HEK293 (cell line): ENCODE measurements at regions not wholly inside any gene's neighbourhood (a gene's known extent, or its start where the extent isn't known, plus 50 kb on each side); places are given as distances from the start of the nearest gene placed in this dataset.

Experiments used
- CTCF ChIA-PET: fragments of 350-600 bp; formaldehyde crosslinking; extraction: SDS; loops from one replicate; lab custom pipeline; 2021; ENCODE audit warnings: antibody characterized with exemption; lab: Yijun Ruan, JAX
- POLR2A ChIA-PET: fragments of 300-600 bp; formaldehyde crosslinking; extraction: SDS; loops from one replicate; lab custom pipeline; 2020; ENCODE audit warnings: antibody characterized with exemption, inconsistent platforms; lab: Yijun Ruan, JAX
- H3K27ac ChIP-seq: fragments of 200-500 bp; sonication (Bioruptor generic); 2 replicates; pipeline ENCODE4 v1.5.1; 2014; ENCODE audit warnings: low read depth, low read length, control low read depth, inconsistent platforms; ENCODE audit errors: extremely low read depth
- H3K36me3 ChIP-seq, 2 experiments: fragments of 200-500 bp in 1 of 2; sonication (Bioruptor generic) in 1 of 2; 1 replicate in 1 of 2; 2 replicates in 1 of 2; pipeline ENCODE4 v1.5.1; 2014 to 2017; ENCODE audit warnings: inconsistent platforms in 2 of 2, low read length in 2 of 2; ENCODE audit not compliant: control insufficient read depth in 2 of 2, insufficient read depth in 1 of 2
- H3K4me1 ChIP-seq: fragments of 200-500 bp; sonication (Bioruptor generic); 2 replicates; pipeline ENCODE4 v1.5.1; 2014; ENCODE audit warnings: mild to moderate bottlenecking, low read length, inconsistent platforms; ENCODE audit not compliant: control insufficient read depth, insufficient read depth
- H3K4me3 ChIP-seq: 2 replicates; pipeline ENCODE4 v1.5.1; 2011; ENCODE audit warnings: low read depth, mild to moderate bottlenecking, control low read depth, low read length, moderate library complexity
- H3K9me3 ChIP-seq: fragments of 200-500 bp; sonication (Bioruptor generic); 2 replicates; pipeline ENCODE4 v1.5.1; 2014; ENCODE audit warnings: low read depth, low read length, inconsistent platforms; ENCODE audit not compliant: control insufficient read depth, insufficient read depth
- BCL11B ChIP-seq: fragments of 450-650 bp; formaldehyde crosslinking; IDR thresholded peaks from 2 replicates; pipeline ENCODE4 v1.5.1; 2016; ENCODE audit warnings: low read depth, missing biosample characterization, missing genetic modification characterization
- BCL6B ChIP-seq: fragments of 450-650 bp; formaldehyde crosslinking; IDR thresholded peaks from 2 replicates; pipeline ENCODE4 v1.5.1; 2017; ENCODE audit warnings: missing biosample characterization, missing genetic modification characterization
- GLI2 ChIP-seq: fragments of 450-650 bp; formaldehyde crosslinking; IDR thresholded peaks from 2 replicates; pipeline ENCODE4; 2017; ENCODE audit warnings: missing biosample characterization, missing genetic modification characterization, low read depth, borderline replicate concordance
- GLIS2 ChIP-seq: fragments of 450-650 bp; formaldehyde crosslinking; IDR thresholded peaks from 2 replicates; pipeline ENCODE4 v1.5.1; 2016; ENCODE audit warnings: missing biosample characterization, missing genetic modification characterization
- IKZF3 ChIP-seq: fragments of 450-650 bp; IDR thresholded peaks from 2 replicates; pipeline ENCODE4 v1.5.0; 2018; ENCODE audit warnings: missing biosample characterization, mild to moderate bottlenecking, missing genetic modification characterization, moderate library complexity
- PRDM1 ChIP-seq: fragments of 450-650 bp; formaldehyde crosslinking; IDR thresholded peaks from 2 replicates; pipeline ENCODE4; 2016; ENCODE audit warnings: missing biosample characterization, missing genetic modification characterization
- PRDM6 ChIP-seq: fragments of 450-650 bp; formaldehyde crosslinking; IDR thresholded peaks from 2 replicates; pipeline ENCODE4 v1.5.1; 2017; ENCODE audit warnings: missing biosample characterization, missing genetic modification characterization
- RBAK ChIP-seq: fragments of 450-650 bp; formaldehyde crosslinking; IDR thresholded peaks from 2 replicates; pipeline ENCODE4 v1.5.1; 2016; ENCODE audit warnings: missing biosample characterization, missing genetic modification characterization
- SCRT2 ChIP-seq: fragments of 450-650 bp; formaldehyde crosslinking; IDR thresholded peaks from 2 replicates; pipeline ENCODE4 v1.5.1; 2016; ENCODE audit warnings: missing biosample characterization, missing genetic modification characterization
- YY1 ChIP-seq: fragments of 450-650 bp; formaldehyde crosslinking; IDR thresholded peaks from 2 replicates; pipeline ENCODE4 v1.5.1; 2018; ENCODE audit warnings: missing biosample characterization, missing genetic modification characterization
- ZNF138 ChIP-seq: fragments of 450-650 bp; formaldehyde crosslinking; IDR thresholded peaks from 2 replicates; pipeline ENCODE4 v1.5.1; 2016; ENCODE audit warnings: missing biosample characterization, missing genetic modification characterization, borderline replicate concordance
- ZNF16 ChIP-seq: fragments of 450-650 bp; formaldehyde crosslinking; IDR thresholded peaks from 2 replicates; pipeline ENCODE4 v1.5.1; 2016; ENCODE audit warnings: low read depth, missing biosample characterization, missing genetic modification characterization
- ZNF24 ChIP-seq: fragments of 450-650 bp; formaldehyde crosslinking; IDR thresholded peaks from 2 replicates; pipeline ENCODE4 v1.5.1; 2016; ENCODE audit warnings: missing biosample characterization, missing genetic modification characterization
- ZNF341 ChIP-seq: fragments of 450-650 bp; formaldehyde crosslinking; IDR thresholded peaks from 2 replicates; pipeline ENCODE4; 2016; ENCODE audit warnings: low read depth, missing biosample characterization, missing genetic modification characterization
- ZNF350 ChIP-seq: fragments of 450-650 bp; formaldehyde crosslinking; IDR thresholded peaks from 2 replicates; pipeline ENCODE4 v1.5.0; 2017; ENCODE audit warnings: missing biosample characterization, mild to moderate bottlenecking, missing genetic modification characterization
- ZNF529 ChIP-seq: fragments of 450-650 bp; formaldehyde crosslinking; IDR thresholded peaks from 2 replicates; pipeline ENCODE4 v1.5.1; 2017; ENCODE audit warnings: missing genetic modification characterization, missing biosample characterization; ENCODE audit not compliant: insufficient replicate concordance
- ZNF555 ChIP-seq: fragments of 450-650 bp; formaldehyde crosslinking; conservative IDR thresholded peaks from 2 replicates; pipeline ENCODE4 v1.5.1; 2017; ENCODE audit warnings: missing biosample characterization, mild to moderate bottlenecking, missing genetic modification characterization, inconsistent platforms
- ZNF600 ChIP-seq: fragments of 450-650 bp; formaldehyde crosslinking; IDR thresholded peaks from 2 replicates; pipeline ENCODE4 v1.5.1; 2016; ENCODE audit warnings: missing biosample characterization, missing genetic modification characterization
- ZNF626 ChIP-seq: fragments of 450-650 bp; sonication (Bioruptor Pico); formaldehyde crosslinking; IDR thresholded peaks from 2 replicates; pipeline ENCODE4 v1.5.1; 2018; ENCODE audit warnings: missing biosample characterization, missing genetic modification characterization, inconsistent platforms
- ZNF629 ChIP-seq: fragments of 450-650 bp; formaldehyde crosslinking; IDR thresholded peaks from 2 replicates; pipeline ENCODE4 v1.5.1; 2017; ENCODE audit warnings: missing biosample characterization, missing genetic modification characterization
- ZNF677 ChIP-seq: fragments of 450-650 bp; IDR thresholded peaks from 2 replicates; pipeline ENCODE4 v1.5.0; 2018; ENCODE audit warnings: missing biosample characterization, mild to moderate bottlenecking, missing genetic modification characterization, moderate library complexity
- ZNF704 ChIP-seq: fragments of 450-650 bp; formaldehyde crosslinking; IDR thresholded peaks from 2 replicates; pipeline ENCODE4 v1.5.1; 2016; ENCODE audit warnings: missing biosample characterization, missing genetic modification characterization
- ZNF768 ChIP-seq: fragments of 450-650 bp; formaldehyde crosslinking; IDR thresholded peaks from 2 replicates; pipeline ENCODE4 v1.5.1; 2018; ENCODE audit warnings: missing biosample characterization, mild to moderate bottlenecking, missing genetic modification characterization
- ZNF776 ChIP-seq: fragments of 450-650 bp; formaldehyde crosslinking; IDR thresholded peaks from 2 replicates; pipeline ENCODE4 v1.5.0; 2017; ENCODE audit warnings: missing biosample characterization, missing genetic modification characterization, borderline replicate concordance
- ZNF837 ChIP-seq: fragments of 450-650 bp; formaldehyde crosslinking; IDR thresholded peaks from 2 replicates; pipeline ENCODE4 v1.5.1; 2016; ENCODE audit warnings: missing biosample characterization, missing genetic modification characterization
- ZSCAN16 ChIP-seq: fragments of 450-650 bp; formaldehyde crosslinking; IDR thresholded peaks from 2 replicates; pipeline ENCODE4 v1.5.1; 2016; ENCODE audit warnings: missing biosample characterization, missing genetic modification characterization

GRCh38 chr1:22207511-22208267 is 64.8 kb upstream of the WNT4 start:
- CTCF ChIA-PET = no interaction called here
- Histone ChIP-seq H3K4me1 (no peaks in the 10 kb centered on the region), H3K27ac (no peak overlapping the region), H3K4me3 (no peak overlapping the region), H3K9me3 (no peaks in the 10 kb centered on the region), H3K36me3 (no peaks in the 10 kb centered on the region)
- POLR2A ChIA-PET = no interaction called here
- TF ChIP-seq ZNF704 (tag by site-specific recombination) (no peak), ZNF341 (tag by site-specific recombination) (peak; percentile 59)

- no peaks in the 10 kb centered on the region for H3K9me3 ChIP-seq
- POLR2A ChIA-PET = no interaction called here
- H3K4me3 ChIP-seq = no peak overlapping the region
- CTCF ChIA-PET = interaction anchor here (0.7 kb wide), 1 partner anchor 183 kb away, joined by 3 read pairs; no protein-coding TSS in a partner anchor
- no peaks in the 10 kb centered on the region for H3K36me3 ChIP-seq
- H3K27ac ChIP-seq = no peak overlapping the region
- H3K4me1 ChIP-seq = no peaks in the 10 kb centered on the region
- TF ChIP-seq ZNF350 (tag by site-specific recombination) = no peak
- TF ChIP-seq ZNF138 (tag by site-specific recombination) = no peak
- no peak for TF ChIP-seq BCL11B (tag by site-specific recombination)
- no peak for TF ChIP-seq RBAK (tag by site-specific recombination)
- no peak for TF ChIP-seq IKZF3
- no peak for TF ChIP-seq ZNF16 (tag by site-specific recombination)
- TF ChIP-seq BCL6B (tag by site-specific recombination) = no peak
- no peak for TF ChIP-seq SCRT2 (tag by site-specific recombination)
- no peak for TF ChIP-seq ZNF626 (tag by site-specific recombination)
- no peak for TF ChIP-seq ZNF776 (tag by site-specific recombination)
- no peak for TF ChIP-seq ZNF24 (tag by site-specific recombination)
- TF ChIP-seq ZNF629 = no peak
- TF ChIP-seq YY1 = no peak
Observed at GRCh38 chr1:22208268-22208972, 65.5 kb upstream of the WNT4 start.

- POLR2A ChIA-PET = no interaction called here
- CTCF ChIA-PET = interaction anchor here (0.7 kb wide), 1 partner anchor 183 kb away, joined by 3 read pairs; no protein-coding TSS in a partner anchor
- Histone ChIP-seq H3K27ac (no peak overlapping the region), H3K4me1 (no peaks in the 10 kb centered on the region), H3K36me3 (no peaks in the 10 kb centered on the region), H3K4me3 (no peak overlapping the region), H3K9me3 (no peaks in the 10 kb centered on the region)
- no peak for TF ChIP-seq ZNF677 (tag by site-specific recombination)
- TF ChIP-seq YY1 = no peak
- TF ChIP-seq ZSCAN16 (tag by site-specific recombination) = no peak
- no peak for TF ChIP-seq PRDM1 (tag by site-specific recombination)
- no peak for TF ChIP-seq ZNF600 (tag by site-specific recombination)
- no peak for TF ChIP-seq ZNF529 (tag by site-specific recombination)
- no peak for TF ChIP-seq ZNF768 (tag by site-specific recombination)
- no peak for TF ChIP-seq GLI2 (tag by site-specific recombination)
- no peak for TF ChIP-seq GLIS2 (tag by site-specific recombination)
- TF ChIP-seq ZNF837 = no peak
- TF ChIP-seq PRDM6 = no peak
- TF ChIP-seq ZNF555 (tag by site-specific recombination) = no peak
- no peak for TF ChIP-seq ZNF704 (tag by site-specific recombination)
Observed at GRCh38 chr1:22208973-22209378, 66.1 kb upstream of the WNT4 start.
